Stimulated activated CD4-positive, alpha-beta T cell treated with anti-CD3 and anti-CD28 coated beads, Interleukin-1b, Interleukin-23, amount 100 ng/mL, for 48 hours (primary cell): ENCODE measurements at regions not wholly inside any gene's neighbourhood (a gene's known extent, or its start where the extent isn't known, plus 50 kb on each side); places are given as distances from the start of the nearest gene placed in this dataset.

Experiments used
- DNase-seq: peaks from one replicate; pipeline ENCODE4 v3.0.0-alpha.2; 2020

DNA sequence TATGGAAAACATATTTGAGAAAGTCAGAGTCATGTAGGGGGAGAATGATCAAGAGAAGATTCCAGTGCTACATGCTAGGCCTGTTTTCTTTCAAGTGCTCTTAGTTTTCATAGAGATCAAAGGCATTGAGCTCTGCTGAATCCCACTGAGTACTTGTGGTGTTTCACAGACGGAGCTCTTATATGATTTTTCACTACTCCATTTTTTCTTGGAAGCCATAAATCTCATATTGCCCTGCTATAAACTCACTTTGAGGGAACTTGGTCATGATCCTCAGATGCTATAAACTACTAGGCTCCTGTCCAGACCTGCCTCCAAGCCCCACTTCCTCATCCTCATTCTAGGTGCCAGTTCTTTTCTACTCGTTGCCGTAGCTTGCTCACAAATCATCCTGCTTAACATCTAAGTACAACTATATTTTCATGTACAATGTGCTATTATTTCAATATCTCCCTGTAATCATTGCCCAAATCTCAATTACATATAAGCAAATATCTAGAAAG is 180.8 kb upstream of the CCDC179 start:
- no peak for DNase-seq

DNA sequence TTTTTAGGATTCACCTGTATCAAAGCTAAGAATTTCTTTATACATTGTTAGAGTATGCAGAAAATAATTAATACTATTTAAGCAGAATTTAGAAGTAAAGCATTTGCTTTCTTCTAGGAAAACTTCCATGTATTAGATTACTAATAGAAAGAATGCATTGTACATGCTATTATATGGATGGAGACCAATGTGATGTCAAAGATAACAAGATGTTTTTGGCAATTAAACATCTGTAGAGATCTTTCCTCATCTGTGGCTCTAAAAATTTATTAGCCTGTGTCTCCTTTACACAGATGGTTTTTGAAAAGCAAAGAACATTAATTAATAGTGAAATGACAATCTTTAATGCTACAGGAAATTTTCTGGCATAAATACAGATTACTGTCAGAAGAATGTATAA is 198.4 kb upstream of the CCDC179 start:
- DNase-seq: no peak

- no peak for DNase-seq
Measured at GRCh38 chr11:23063276-23063675, 203.0 kb upstream of the CCDC179 start.

DNA sequence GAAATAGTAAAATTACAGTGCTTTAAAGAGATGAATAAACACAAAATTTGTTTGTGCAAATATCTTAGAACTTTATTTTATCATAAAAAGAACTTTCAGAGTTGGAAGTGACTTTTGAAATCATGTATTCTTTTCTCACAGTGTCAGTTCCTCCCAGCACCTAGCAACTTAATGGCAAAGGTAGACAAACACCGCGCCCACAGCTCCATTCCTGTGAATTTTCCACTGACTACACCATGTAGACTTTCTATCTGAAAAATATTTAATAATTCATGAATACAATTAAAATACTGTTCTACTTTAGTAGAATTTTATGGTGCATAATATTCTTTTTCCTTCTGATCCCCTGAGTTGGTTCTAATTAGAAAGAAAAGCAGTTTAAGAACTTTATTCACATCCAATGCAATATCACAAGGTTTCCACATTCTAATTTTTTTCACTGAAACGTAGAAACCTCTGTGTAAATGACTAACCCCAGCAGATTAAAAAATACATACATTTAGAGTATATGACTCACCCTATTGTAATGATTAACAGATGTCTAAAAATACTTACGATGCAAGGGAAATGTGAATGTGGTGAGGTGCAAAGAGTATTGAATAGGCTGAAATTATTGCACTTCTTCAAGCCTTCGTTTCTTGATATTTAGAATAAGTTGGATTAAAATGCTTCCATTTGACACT is 218.2 kb upstream of the CCDC179 start:
- no peak for DNase-seq

DNA sequence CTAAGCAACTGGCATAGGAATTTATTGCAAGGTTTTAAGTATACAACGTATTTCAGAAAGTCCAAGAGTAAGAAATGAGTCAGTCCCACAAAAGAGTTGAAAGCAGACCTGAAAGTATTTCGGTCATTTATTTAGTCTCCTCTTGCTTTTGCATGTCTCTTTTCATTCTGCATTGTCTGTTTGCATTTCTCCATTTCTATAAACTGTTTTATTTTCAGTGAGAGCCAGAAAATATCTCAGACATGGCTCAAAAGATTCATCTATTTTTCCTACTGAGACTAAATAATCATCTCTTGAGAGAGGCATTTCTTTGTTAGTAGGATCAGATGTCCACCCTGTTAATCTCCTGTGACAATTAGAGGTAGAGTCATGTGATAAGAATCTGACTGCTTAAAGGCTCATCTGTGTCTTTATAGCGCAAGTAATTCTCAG is 219.1 kb upstream of the CCDC179 start:
- DNase-seq: no peak

GRCh38 chr11:23087407-23087806 is 227.1 kb upstream of the CCDC179 start:
- DNase-seq: no peak

DNA sequence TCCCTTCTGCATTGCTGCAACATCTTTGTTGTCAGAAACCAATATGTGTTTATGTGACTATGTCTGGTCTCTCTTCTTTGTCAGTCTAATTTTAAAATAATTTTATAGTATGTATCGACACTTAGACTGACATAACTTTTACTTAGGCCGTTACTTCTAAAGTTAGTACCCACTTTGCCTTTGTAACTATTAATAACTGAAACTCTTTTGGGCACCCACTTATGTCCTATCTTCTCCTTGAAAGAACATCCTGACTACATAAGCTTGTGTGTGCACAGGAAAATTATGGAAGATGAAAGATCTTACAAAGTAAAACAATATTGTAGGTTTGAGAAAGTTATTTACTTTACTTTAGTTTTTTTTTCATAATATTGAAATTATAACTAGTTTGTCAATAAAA is 230.4 kb upstream of the CCDC179 start:
- no peak for DNase-seq

DNA sequence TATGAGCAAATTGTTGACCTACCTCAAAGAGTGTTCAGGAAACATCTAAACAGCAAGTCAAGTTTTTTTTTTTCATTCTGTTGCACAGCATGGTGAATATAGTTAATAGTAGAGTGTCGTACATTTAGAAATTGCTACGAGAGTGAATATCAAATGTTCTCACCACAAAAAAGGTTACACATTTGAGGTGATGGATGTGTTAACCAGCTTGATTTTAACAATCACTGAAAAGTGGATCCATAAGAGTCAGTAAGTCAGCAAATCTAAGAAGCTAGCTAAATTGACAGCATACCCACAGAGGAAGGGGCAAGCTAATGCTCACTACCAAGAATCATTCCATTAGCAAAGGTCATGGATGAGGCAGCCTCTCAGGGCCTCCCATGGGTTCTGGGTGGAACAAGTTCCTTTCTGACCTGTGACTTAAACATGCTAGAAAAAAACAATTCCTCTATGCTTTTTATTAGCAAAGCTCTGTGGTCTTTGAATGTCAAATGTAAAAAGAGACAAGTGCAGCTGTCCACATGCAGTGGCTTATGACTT is 235.4 kb upstream of the CCDC179 start:
- no peak for DNase-seq

DNA sequence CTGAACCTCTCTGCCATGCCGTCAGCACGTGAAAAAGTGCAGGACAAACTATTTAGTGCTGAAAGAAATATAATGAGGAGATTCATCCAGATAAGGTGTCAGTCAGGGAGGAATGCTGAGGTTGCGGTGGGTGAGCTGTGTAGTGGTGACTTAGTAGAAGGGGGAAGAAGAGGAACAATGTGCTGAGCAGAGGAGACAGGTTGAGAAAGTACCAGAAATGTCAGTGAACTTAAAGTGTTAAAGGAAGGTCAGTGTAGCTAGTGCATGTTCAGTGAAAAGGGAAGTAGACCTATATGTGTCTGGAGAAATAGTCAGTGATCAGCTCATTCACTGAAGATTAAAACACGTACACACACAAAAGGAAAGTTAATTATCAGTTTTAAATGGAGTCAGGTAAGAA is 237.6 kb upstream of the CCDC179 start:
- no peak for DNase-seq

DNA sequence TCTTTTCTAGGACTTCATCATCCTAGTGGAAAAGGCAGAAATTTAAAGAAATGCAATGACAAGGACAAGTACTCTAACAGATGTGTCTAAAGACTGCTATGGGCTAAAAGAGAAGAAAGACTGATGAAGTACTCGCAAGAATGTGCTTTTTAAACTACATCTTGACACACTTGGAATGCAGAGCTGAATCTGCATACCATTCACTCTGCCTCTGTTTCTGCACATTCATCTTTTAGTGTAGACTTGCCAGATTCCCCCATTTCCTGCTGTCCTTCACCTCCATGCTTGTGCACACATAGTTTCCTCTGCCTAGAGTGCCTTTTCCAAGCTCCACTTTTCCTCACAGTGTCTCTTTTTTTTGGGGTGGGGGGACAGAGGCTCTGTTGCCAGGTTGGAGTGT is 239.0 kb upstream of the CCDC179 start:
- no peak for DNase-seq

DNA sequence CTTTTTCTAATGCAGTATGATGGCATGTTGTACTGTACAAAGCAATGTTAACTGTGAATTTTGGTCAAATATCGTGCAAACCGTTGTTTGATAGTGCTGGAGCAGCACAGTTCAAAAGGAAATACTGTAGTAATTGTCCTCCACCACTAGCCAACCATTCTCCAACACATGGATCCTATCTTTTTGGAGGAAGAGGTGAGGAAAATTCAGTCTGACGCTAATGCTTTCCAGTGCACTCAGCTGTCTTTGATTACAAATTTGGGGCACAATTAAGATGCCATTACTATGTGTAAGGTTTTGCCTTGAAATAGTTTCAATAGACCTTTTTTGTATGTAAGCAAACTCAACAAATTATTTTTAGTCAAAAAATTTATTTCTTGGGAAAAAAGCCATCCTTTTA is 240.5 kb upstream of the CCDC179 start:
- no peak for DNase-seq

DNA sequence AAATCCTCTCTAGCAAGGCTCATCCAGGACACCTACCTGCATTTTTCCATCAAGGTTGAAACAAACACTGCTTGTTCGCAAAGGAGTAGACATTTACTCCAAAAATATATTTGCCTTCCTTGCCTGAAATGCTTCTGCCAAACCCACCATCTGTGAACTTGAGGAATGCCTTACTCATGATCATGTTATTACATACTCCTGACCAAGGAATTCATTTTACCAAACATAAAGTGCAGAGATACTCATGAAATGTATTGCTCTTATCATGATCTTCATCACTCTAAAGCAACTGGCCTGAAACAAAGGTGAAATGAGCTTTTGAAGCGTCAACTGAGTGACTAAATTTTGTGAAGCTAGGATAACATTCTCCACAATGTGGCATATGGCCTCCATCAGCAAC is 243.1 kb upstream of the CCDC179 start:
- no peak for DNase-seq

DNA sequence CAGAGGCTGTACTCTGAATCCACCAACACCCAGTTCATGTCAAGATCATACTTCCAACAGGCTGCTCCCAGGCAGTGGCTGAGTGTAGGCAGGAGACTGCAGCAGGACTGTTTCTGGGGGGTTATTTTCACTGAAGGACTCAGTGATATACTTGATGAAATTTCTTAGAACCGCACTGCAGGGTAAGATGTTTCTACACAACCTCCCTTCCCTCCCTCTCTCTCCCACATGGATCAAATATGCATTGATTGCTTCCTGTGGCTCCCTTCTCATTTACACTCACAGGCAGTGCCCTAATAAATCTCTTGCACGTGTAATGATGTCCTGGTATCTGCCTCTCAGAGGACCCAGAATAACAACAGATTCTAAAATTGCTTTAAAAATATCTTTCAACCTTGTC is 251.3 kb upstream of the CCDC179 start:
- DNase-seq: no peak

- DNase-seq: no peak
Measured at GRCh38 chr11:23112390-23112789, 252.1 kb upstream of the CCDC179 start.

DNA sequence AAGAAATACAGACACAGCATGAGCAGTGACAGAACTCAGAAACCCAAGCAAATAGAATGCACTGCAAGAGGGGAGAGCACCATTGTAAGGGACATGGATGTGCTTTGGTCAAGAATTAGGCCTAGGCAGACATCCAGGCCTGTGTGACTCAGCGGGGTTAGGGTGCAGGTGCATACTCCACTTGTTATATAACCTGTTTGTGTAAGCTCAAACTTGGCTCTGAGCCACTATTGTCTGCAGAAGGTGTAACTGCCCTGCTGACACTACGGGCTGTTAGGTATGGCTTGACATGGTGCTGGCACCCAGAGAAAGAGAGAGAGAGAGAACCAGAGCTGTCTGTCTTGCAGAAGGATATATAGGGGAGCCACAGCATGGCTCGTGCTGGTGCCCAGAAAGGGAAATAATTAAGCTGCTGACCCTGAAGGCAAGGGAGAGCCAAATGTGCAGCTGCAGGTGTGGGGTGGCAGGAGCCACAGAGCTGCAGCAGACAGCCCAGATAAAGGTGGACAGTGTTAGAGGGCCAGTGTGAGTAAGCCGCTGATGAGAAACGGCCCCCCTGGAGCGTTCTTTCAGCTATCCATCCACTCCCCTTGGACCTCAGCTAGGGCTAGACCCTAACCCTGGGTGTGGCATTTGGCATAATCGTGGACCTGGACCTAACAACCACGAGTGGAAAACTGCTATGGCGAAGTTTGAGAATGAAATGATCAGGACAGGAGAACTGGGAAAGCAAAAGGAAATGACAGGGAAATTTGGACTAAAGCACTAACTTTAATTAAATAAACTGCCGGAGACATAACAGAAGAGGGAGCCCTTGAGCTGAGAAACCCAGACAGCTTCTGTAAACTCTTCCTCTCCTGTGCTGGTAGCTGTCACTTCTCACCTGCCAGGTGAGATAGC is 253.0 kb upstream of the CCDC179 start:
- DNase-seq: no peak

GRCh38 chr11:23113887-23114216 is 253.6 kb upstream of the CCDC179 start:
- DNase-seq: no peak

DNA sequence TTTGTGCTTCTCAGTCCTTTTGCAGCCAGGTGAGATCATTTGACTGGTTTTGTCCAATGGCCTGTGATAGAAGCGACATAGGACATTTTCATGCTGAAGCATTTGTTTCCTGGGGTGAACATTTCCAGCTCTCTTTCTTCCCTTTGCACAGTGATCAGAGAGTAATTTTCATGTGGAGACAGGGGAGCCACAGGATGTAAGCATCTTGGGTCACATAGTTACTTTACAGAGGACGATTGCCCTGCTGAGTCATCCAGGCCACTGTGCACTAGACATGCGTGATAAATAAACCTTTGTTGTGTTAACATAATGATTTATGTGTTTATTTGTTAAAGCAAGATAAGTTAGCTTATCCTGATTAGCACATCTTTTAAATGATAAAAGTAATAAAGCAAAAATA is 263.5 kb upstream of the CCDC179 start:
- DNase-seq: no peak

- DNase-seq: no peak
Measured at GRCh38 chr11:23124249-23124648, 264.0 kb upstream of the CCDC179 start.

DNA sequence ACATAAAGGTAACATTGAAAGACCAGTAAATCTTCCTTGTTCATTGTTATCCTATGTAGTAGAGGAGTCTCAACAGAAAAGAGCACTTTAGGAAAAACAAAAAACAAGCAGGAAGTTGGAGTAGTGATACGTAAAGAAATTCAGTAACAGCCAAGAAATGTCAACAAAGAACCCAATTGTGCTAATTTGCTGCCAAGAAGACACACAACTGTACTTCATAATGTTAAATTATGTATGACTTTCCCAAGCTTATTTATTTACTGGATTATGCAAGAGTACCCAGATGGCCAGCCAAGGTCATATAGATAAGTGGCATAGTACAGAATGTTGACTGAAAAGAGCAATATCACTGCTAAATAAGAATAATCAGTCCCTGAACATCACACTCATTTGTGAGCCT is 264.7 kb upstream of the CCDC179 start:
- no peak for DNase-seq

DNA sequence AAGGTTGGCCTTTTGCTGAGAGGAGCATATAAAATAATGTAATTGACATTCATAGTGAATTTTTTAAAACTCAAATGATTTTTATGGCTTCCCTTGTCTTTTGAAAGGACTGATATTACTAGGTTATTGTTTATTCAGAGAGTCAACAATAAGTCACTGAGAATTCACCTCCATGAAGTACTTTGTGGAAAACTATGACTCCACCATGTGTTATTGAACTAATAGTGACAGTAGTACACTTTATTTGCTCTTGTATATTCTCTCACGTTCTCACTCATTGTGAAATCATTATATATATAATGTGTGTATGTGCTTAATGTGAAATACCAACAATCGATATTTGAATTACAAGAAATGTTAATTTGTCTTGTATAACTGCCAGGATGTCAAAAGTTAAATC is 267.4 kb upstream of the CCDC179 start:
- no peak for DNase-seq

DNA sequence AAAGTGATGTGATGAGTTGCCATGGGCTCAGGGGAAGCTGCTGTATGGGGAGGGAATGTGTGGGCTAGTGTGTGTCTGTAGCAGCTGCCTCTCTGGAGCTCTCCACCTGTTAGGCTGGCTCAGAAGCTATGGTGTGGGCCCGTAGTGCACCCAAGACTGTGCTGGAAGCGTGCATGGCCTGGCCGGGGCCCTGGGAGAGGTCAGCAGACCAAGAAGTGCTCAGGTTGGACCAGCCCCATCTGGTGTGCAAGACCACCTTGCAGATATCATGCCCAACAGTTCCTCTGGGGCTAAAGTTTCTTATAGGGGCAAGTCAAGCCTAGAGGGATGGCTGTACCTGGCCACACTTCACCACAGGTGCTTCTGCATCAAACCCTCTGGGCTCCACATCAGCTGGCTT is 274.4 kb upstream of the CCDC179 start:
- no peak for DNase-seq

- DNase-seq: no peak
Measured at GRCh38 chr11:23138761-23139160, 278.5 kb upstream of the CCDC179 start.

- DNase-seq: no peak
Measured at GRCh38 chr11:23143022-23143421, 282.7 kb upstream of the CCDC179 start.

- DNase-seq: no peak
Measured at GRCh38 chr11:23151819-23152218, 291.5 kb upstream of the CCDC179 start.
